Prostate gland (tissue), 2 donors: ENCODE measurements at regions not wholly inside any gene's neighbourhood (a gene's known extent, or its start where the extent isn't known, plus 50 kb on each side); places are given as distances from the start of the nearest gene placed in this dataset.

Experiments
- CTCF ChIP-seq, 4 experiments: fragments of 200-600 bp in 2 of 4; fragments of 450-650 bp in 2 of 4; sonication (generic) in 2 of 4; IDR thresholded peaks; 1 replicate in 3 of 4; 2 replicates in 1 of 4; pipeline ENCODE4 v1.5.1; 2016 to 2019; ENCODE audit warnings: antibody characterized with exemption in 4 of 4, mild to moderate bottlenecking in 2 of 4, moderate library complexity in 2 of 4
- POLR2A ChIP-seq: fragments of 450-650 bp; IDR thresholded peaks from one replicate; pipeline ENCODE4 v1.6.1; 2016; ENCODE audit warnings: antibody characterized with exemption, mild to moderate bottlenecking
- POLR2AphosphoS5 ChIP-seq: sonication (generic); formaldehyde crosslinking; IDR thresholded peaks from one replicate; pipeline ENCODE4 v1.6.1; 2017; ENCODE audit warnings: antibody characterized with exemption

- no peak for TF ChIP-seq CTCF (IDR thresholded peaks at IDR 0.05)
- TF ChIP-seq POLR2A: no peak
- TF ChIP-seq POLR2AphosphoS5: no peak
These were observed 174.0 kb upstream of the KAZN start for GRCh38 chr1:14424325-14425002.
